Endometrium (tissue), 2 donors: ENCODE measurements at regions not wholly inside any gene's neighbourhood (a gene's known extent, or its start where the extent isn't known, plus 50 kb on each side); places are given as distances from the start of the nearest gene placed in this dataset.
"Not testable (repeated sequence)": the region's sequence is repeated elsewhere in the genome, so short reads cannot be mapped to it uniquely, and the experiment has no call there.

Experiments used
- FAIRE-seq: peaks from 2 replicates; lab custom pipeline; 2012; peaks lifted over from hg19 to GRCh38; lab: Jason Lieb, UNC
- donor health status: control.
- donor health status: control.

GRCh38 chr4:158407961-158408360 is 113.7 kb upstream of the RXFP1 start:
- FAIRE-seq, result not testable (repeated sequence)

- no peak for FAIRE-seq
Measured at GRCh38 chr4:158410272-158410671, 111.4 kb upstream of the RXFP1 start.

GRCh38 chr4:158411269-158411668 is 110.4 kb upstream of the RXFP1 start:
- FAIRE-seq, result no peak

- FAIRE-seq, result not testable (repeated sequence)
Measured at GRCh38 chr4:158418679-158419078, 103.0 kb upstream of the RXFP1 start.

- FAIRE-seq, result no peak
Measured at GRCh38 chr4:158420782-158421181, 100.9 kb upstream of the RXFP1 start.

- FAIRE-seq, result no peak
Measured at GRCh38 chr4:158422546-158422945, 99.1 kb upstream of the RXFP1 start.

GRCh38 chr4:158428242-158428641 is 93.4 kb upstream of the RXFP1 start:
- FAIRE-seq, result peak; percentile 73

- FAIRE-seq, result no peak
Measured at GRCh38 chr4:158442736-158443135, 78.9 kb upstream of the RXFP1 start.

- FAIRE-seq, result no peak
Measured at GRCh38 chr4:158443731-158444130, 78.0 kb upstream of the RXFP1 start.

- FAIRE-seq, result no peak
Measured at GRCh38 chr4:158444621-158445020, 77.1 kb upstream of the RXFP1 start.

GRCh38 chr4:158446106-158446505 is 75.6 kb upstream of the RXFP1 start:
- no peak for FAIRE-seq

GRCh38 chr4:158450741-158451140 is 70.9 kb upstream of the RXFP1 start:
- peak; percentile 90 for FAIRE-seq

GRCh38 chr4:158452116-158452515 is 69.6 kb upstream of the RXFP1 start:
- FAIRE-seq, result not testable (repeated sequence)

GRCh38 chr4:158458271-158458895 is 63.3 kb upstream of the RXFP1 start:
- no peak for FAIRE-seq

- FAIRE-seq, result no peak
Measured at GRCh38 chr4:158459085-158459820, 62.4 kb upstream of the RXFP1 start.

GRCh38 chr4:158461336-158461735 is 60.3 kb upstream of the RXFP1 start:
- FAIRE-seq, result no peak

- FAIRE-seq, result no peak
Measured at GRCh38 chr4:158462611-158463010, 59.1 kb upstream of the RXFP1 start.
